GM18511 (cell line): ENCODE measurements at regions not wholly inside any gene's neighbourhood (a gene's known extent, or its start where the extent isn't known, plus 50 kb on each side); places are given as distances from the start of the nearest gene placed in this dataset.

Experiments
- ATAC-seq: cut with Tn5 transposase; IDR thresholded peaks from one replicate; pipeline ENCODE4 v1.9.1; 2021; ENCODE audit warnings: mild to moderate bottlenecking, moderate library complexity; ENCODE audit not compliant: unreplicated experiment

DNA sequence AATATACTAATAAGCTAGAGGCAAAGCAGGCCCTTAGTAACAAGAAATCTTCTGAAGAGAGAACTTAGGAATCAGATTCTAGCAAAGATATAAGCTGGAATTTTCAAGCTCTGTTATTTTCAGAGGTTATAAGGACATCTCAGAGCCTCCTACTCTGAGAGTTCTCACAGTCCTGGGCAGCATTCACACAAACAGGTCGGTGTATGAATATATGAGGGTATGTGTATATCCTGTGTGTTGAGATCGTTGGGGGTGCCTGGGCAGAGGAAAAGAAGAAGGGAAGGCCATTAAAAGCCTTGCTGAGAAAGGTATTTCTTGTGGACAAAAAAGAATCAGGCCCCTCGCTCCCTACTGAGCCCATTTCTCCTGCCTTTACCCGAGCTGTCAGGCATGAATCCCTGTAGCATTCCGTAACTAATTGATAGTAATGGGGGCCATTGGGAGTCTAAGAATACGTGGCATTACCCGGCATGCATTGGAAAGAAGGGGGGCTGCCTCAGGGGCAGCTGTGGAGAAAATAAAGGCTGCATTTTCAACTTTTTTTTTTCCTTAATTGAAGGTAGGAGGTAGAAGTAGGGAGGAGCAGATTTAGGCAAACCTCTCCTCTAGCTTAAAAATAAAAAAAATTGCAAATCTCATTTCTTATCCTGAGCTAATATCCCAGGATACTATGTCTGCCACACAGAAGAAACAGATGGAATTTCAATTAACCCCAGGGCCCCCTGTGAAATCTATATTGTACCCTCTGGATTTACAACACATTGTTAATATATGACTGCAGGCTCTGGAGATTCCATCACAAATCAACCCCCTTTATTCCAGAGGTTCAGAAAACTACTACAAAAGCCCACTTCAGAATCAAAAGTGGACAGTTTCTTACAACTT lies 103.8 kb downstream of the GTPBP8 start:
- ATAC-seq, result no peak

DNA sequence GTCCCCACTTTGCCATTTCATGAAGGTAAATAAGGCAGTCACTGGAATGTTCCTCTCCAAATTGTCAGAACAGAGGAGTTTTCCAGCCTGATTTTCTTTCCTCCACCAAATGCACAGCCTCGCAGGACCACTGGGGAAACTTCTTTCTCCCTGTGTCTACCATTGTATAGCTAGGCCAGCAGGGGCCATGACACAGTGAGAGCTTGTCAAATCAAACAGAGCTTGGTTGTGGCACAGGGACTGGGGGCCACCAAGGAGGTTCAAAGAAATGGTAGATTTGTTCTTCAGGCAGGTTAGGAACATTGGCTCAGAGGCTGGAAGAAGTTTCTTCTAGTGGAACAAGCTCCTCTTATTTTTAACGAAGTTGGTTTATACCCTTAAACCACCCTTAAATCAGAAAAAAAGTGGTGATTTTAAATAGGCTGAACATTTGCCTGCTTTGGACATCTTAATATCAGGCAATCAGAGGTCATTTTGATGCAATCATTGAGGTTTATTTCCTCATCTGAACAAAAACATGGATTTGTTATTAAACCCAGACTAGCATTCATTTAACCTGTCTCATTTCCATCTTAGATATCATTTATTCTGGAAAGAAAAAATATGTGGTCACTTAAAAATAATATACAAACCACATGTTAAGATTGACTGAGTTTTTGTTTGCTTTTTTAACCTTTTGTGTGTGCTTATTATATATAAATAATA lies 105.6 kb downstream of the GTPBP8 start:
- no peak for ATAC-seq

DNA sequence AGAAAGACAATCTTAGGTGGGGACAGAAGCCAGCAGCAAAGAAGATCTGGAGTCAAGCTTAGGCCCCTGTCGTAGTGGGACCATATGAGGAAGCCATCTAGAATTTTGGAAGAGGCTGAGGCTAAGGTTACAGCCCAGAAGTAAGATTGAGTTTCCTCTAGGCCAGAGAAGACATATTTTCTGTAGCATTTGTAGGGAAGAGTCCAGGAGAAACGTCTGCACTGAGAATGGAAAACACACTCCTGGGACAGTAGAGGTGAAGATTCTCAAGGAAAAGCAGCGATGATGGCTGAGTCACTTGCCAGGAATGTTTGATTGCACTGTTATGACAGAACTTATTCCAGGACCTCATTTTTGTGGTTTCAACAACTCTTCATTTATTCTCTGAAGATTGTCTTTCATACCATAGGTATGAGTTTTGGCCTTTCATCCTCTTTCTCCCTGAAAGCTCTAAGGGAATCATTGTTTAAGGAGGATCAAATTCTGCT lies 107.2 kb downstream of the GTPBP8 start:
- ATAC-seq, result no peak

DNA sequence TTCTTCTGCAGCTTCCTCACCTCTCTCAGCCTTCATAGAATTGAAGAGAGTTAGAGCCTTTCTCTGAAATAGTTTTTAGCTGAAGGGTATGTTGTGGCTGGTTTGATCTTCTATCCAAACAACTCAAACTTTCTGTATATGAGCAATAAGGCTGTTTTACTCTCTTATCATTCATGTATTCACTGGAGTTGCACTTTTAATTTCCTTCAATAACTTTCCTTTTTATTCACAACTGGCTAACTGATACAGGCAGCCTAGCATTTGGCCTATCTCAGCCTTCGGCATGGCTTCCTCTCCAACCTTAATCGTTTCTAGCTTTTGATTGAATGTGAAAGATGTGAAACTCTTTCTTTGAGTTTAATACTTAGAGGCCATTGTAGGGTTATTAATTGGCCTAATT lies 109.3 kb downstream of the GTPBP8 start:
- no peak for ATAC-seq

DNA sequence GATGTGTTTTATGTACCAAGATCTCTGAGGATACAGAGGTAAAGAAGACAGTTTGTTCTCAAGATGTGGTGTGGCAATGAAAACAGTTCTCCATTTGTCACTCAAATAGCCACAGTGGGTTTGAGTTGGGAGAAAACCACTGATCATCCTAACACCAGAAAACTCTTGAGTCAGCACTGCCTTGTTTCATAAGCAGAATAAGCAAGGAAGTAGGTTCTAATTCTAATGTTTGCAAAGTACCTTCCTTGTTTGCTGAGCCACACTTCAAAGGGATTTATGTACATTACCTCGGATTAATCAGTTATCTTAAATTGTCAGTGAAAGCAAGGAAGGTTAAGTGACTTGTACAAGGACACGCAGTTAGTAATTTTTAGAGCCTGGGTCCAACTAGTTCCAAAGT lies 107.8 kb upstream of the BOC start:
- no peak for ATAC-seq

DNA sequence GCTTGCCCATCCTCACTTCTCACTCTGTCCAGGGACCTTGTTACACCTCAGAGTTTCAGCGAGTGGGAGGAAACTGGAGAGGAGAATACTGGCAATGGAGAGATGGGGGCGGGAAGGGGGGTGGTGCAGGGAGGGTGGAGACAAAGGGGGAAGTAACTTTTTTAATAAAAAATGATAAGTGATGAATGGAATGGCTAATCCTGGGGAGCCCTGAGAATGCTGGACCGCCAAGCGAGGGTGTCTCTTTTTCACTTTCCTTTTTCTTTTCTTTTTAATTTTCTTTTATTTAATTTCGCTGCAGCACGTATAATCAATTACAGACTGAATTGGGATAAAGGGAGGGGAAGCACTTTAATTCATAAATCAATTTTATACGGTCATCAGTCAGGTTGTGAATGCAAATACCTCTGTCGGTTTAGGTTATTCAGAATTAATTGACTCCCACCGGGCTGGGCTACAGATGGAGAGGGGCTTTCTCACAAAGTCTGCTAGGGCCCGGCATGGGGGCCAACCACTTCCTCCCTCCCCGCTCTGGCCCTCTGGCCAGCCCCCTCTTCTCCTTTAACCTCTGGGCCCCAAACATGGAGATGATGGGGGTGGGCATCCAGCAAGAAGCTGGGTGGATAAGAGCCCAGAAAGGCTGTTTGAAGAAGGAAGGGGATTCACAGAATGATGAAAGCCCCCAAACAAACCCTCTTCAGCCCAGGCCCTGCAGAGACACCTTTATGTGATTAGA lies 106.8 kb upstream of the BOC start:
- no peak for ATAC-seq

DNA sequence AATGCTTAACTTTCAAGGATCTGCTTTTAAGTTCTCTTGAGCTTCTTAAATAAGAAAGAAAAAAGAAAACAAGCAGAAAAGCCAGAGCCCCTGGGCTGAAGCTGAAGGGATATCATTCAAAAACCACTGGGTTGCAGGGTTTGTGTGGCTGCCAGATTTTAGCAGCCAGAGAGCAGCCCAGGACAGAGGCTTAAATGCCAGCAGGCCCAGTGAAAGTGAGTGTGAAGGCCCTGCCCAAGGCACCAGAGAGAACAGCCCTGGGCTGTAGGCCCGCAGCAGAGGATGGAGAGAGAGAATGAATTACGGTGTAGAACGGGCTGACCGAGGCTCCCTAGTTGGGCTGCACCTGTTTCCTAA lies 106.3 kb upstream of the BOC start:
- no peak for ATAC-seq

DNA sequence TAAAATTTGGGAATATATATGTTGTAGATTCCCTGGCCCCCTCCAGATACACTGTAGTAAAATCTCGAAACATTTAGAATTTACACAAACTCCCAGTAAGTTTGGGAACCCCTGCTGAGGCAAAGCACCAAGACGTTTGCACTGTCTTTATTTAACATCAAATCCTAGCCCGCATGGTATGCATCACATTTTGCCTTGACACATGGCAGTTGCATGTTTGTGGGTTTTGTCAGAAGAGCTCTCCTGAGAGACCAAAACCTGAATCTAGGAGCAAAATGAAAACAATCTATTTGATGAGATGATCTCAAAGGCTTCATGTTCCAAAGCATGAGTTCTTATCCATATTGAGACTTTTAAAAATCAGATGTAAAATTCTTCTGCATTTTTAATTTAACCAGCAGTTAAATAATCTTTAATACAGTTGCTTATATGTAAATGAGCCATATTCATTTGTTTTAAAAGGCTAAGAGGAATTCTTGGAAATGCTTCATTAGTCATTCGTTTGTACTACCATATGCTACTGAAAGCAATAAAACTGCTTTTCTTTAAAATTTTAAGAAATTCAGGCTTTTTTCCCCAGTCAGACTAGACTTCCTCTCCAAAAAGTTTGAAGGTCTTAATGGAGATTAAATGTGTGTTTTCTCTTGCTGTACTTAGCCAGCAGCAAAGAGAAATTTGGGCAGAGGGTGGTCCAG lies 105.2 kb upstream of the BOC start:
- no peak for ATAC-seq

DNA sequence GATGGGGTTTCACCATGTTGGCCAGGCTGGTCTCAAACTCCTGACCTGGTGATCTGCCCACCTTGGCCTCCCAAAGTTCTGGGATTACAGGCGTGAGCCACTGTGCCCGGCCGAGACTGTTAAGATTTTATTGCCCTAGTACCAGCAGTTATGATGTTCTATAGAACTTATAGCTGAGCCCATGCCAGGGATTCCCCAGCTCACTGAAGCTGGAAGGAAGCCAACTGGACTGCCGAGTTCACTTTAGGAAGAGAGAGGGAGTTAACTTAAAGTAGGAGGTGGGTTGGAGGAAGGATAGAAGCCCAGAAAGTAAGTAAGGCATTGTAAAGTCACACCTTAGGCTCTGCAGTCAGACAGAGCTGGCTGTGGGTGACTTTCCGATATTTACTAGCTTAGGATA lies 101.1 kb upstream of the BOC start:
- ATAC-seq, result no peak

DNA sequence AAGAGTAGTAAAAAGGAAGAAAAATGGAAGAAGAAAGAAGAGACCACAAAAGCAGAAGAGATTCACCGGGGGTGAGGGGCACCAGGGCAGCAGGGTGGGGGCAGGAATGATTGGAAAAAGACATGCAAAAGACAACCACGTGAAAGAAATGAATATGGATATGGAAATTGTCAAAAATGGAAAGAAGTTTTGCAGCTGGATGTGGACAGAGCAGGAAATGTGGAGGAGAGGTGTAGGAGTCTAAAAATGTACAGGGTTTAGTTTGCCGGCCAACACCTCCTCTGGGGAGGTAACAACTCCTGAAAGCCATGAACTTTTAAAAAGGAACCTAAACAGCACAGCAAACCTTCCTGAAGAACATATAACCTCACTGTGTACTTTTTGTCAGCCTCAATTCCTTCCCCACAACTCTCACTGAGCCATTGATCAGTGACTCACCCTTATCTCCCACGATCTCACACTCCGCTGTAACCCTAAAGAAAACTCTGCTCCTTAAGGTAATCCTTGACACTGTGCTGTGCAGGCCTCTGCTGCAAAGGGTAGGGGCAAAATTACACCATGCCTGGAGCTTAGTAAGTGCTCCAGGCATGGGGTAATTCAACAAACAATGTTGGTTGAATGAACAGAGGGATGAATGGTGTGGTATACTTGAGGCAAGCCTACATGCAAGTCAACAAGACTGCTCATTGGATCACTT lies 100.2 kb upstream of the BOC start:
- no peak for ATAC-seq

DNA sequence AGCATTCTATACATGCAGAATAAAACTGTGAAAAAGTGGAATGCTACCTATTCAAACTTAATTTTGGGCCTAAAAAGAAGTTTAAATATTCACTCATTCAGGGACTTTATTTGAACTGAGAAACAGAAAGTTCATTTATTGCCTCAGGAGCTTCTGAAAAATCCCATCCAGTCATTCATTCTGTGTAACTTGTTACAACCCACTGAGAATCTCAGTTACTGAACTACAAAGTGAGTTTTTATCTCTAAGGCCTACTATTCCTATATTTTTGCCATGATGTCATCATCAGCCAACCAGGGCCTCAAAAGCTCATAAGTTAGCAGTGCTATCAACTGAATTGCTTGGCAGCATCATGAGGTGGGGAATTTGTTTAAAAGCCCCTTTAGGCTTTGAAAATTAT lies 98.0 kb upstream of the BOC start:
- no peak for ATAC-seq

DNA sequence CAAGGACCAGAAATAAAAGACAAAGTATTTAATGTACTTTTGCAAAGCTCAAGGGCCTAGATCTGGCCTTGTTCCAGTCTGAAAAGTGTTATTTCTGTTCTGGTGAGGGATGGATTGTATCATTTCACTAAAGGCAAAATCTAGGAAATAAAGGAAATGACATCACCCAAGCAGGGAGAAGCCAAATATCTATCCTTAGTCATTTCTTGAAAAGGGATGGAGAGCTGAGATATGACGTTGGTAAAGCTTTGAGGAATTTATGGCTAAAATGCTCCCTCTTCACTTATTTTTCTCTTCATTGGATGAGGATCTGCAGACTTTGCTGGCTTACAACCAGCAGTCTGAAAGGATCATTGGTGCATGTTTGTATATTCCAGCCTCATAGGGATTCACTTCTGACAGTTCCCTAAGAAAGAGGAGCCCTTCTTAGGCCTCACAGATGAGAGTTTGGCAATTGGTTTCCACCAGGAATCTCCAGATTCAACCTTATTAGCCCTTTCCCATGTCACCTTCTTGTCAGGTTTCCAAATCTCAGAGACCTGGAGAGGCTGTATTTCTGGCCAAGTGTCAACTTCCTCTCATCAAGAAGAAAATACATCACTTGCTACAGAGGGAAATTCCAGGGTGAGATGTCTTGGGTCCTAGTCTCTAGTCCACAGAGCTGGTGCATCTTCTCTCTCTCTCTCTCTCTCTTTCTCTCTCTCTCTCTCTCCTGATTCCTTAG lies 93.7 kb upstream of the BOC start:
- ATAC-seq, result no peak

DNA sequence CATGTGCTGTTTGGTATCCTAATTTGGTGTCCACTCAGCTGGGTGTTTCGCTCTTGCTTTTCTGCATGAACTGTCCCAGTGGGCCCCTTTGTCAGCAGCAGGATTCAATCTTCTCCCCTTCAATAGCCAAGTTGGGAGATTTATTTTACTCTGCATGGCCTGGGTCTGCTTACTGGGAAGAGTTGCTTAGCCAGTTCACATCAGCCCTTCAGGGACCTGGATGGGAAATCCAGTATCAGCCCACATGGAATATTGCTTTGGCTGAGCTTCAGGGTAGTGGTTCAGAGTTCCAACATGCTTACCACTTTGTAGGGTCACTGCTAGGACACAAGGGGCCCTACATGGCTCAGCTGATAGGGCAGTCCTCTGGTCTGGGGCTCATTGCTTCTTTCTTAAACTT lies 93.0 kb upstream of the BOC start:
- ATAC-seq, result no peak

DNA sequence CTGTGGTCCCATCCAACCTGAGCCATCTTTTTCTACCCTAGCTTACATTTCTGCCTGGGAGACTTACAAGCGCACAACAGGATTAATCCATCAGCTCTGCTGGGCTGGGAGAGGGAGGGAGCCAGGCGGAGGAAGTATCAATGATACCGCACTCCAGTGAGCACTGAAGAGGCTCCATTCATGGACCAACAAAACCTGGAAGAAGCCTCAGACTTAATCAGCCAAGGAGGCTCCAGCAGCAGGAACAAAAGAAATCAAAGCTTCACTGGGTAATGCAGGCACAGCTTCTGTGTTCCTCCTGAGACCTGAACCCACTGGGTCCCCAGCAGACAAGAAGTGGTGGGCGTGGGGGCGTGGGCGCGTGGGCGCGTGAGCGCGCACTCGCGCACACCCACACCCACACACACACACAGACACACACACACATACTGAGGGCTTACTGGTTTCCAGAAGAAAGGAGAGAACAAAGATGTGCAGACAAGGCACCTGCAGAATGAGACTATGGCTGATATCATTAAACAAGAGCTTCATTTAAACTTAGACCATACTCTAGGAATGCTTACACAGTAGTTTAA lies 87.0 kb upstream of the BOC start:
- no peak for ATAC-seq

DNA sequence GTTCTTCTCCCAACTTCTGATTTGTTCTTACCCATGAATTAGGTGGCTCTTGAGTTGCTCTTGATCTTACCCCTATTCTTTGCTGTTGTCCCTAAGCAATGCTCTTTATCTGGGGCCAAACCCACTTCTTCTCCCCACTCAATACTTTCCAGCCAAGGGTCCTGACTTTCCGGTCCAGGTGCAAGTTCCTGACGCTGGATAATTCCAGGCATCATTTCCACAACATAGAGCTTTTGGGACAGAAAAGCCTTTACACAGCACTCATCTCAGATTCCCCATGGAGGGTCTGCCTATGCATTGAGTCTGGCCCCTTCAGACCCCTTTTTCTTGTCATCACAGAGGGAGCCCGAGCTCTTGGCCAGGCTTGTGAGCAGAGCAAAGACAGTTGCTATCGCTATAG lies 85.4 kb upstream of the BOC start:
- no peak for ATAC-seq

DNA sequence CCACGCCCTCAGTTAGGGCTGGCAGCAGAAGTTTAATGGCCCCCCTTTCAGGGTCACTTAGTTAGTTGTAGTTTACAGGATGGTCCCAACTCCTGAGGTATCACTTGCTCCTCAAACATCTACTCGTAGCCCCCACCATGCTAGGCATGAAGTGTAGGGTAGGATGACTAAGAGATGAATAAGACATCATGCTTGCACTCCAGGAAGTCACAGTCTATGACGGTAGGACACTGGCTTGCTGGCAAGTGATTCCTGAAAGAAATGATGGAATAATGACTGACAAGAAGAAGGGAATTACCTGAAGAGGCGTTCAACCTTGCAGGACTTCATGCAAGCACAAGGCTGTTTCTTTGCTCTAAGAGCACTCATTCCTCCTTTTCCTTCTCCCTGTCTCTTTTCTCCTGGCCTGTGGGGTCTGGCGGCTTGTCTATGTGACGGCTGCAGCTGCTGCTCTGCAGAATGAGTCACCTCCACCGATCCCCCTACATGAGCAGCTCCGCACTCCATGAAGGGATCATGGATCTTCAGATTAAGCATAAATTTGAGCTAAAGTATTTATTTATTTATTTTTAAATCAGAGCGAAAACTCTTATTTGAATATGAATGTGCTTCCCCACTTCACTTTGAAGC lies 82.9 kb upstream of the BOC start:
- no peak for ATAC-seq

DNA sequence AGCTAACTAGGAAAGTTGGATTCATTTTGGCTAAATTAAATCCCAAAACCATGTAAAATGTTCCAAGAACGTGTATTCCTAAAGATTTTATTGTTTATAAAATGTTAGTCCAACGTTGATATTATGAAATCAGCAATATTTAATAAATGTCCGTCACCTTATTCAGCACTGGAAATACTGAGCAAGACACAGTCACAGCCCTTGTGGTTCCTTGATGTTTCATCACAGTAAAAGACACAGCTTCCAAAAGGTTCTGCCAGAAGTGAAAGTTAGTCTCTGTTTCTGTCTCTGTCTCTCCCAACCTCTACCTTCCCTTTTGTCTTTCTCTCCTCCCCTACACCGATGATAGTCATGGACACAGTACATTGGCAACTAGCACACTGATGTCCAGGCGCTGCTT lies 82.2 kb upstream of the BOC start:
- no peak for ATAC-seq

DNA sequence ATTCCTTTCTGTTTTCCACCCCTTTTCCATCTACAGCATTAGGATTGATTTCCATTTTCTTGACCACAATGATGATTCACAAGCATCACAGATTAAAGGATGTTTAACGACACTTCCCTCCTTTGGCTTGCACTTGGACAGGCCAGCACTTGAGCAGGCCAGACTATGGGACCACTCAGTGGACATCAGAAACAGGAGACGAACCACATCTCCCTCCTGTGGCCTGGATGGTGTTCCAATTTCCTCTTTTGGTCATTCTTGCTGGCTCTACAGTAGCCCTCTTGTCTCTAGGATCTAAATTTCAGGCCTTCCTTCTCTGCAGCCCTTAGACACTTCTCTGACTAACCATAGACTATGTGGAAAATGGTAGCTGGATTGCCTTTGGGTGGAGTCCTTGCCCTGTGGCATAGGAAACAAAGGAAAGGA lies 78.8 kb upstream of the BOC start:
- ATAC-seq, result no peak

DNA sequence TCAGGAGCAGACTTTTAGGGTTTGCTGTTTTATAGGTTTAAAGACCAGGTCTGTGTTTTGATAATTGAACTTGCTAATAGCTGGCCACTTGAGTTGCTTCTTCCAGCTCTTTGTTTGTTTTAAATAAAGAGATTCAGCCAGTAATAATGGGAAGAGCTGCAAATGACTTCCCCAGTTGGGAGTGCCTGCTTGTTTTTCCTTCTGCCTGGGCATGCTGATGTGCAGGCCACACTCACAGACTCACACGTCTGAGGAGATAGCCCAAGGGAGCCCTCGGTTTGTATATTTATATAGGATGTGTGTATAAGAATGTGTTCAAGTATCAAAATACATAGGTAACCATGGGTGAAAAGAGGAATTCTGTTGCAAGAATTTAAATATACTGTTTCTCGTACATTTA lies 78.2 kb upstream of the BOC start:
- ATAC-seq, result no peak
